ENCODE measurements at regions not wholly inside any gene's neighbourhood (a gene's known extent, or its start where the extent isn't known, plus 50 kb on each side); places are given as distances from the start of the nearest gene placed in this dataset.

DNA sequence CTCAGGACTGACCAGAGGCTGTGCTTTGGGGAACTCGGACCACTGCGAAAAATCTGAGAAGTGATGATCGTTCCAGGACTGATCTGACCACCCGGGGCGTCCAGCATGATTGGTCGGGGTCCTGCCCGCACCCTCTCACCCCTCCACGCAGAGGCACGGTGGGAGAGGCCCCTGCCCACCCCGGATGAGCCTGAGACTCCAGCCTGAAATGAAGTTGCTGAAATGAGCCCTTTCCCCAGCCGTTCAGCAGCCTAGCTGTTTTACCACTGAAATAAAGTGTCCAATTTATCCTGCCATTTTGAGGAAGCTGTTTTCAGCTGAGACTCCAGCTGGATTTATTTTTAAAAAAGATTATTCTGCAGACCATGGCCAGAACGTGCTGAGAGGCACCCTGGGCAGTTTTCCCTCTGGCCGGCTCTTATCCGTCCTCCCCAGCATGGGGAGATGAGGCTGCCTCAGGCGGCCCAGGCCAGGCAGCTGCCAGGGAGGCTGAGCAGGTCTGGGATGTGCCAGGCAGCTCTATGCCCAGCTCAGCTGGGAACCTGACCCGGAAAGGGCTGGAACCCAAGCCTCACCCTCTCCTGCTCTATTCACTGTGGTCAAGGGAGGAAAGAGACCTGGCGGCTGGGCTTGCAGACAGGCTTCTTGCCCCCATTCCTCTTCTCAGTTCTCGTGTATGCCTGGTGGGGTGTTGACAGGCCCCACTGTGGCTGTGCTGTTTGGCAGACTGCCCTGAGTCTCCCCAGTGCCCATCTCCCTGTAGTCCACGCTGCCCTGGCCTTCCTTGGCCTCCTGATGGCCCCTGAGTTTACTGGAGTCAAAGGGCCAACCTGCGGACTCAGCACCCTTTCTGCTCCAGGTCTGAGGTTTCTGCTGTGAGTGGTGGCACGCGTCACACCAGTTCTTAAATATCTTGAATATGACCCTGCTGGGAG, 161.0 kb upstream of the B3GAT1 start:
- H3K9me3 ChIP-seq: no peaks in the 10 kb centered on the region
- H3K27ac ChIP-seq: no peak overlapping the region
- no peaks in the 10 kb centered on the region for H3K27me3 ChIP-seq
- no peak for TF ChIP-seq POLR2AphosphoS5 (IDR thresholded peaks at IDR 0.05)
- TF ChIP-seq, protein P1, sequence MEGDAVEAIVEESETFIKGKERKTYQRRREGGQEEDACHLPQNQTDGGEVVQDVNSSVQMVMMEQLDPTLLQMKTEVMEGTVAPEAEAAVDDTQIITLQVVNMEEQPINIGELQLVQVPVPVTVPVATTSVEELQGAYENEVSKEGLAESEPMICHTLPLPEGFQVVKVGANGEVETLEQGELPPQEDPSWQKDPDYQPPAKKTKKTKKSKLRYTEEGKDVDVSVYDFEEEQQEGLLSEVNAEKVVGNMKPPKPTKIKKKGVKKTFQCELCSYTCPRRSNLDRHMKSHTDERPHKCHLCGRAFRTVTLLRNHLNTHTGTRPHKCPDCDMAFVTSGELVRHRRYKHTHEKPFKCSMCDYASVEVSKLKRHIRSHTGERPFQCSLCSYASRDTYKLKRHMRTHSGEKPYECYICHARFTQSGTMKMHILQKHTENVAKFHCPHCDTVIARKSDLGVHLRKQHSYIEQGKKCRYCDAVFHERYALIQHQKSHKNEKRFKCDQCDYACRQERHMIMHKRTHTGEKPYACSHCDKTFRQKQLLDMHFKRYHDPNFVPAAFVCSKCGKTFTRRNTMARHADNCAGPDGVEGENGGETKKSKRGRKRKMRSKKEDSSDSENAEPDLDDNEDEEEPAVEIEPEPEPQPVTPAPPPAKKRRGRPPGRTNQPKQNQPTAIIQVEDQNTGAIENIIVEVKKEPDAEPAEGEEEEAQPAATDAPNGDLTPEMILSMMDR (IDR thresholded peaks at IDR 0.05): no peak
- no peak for TF ChIP-seq POLR2A (IDR thresholded peaks at IDR 0.05)
- no peak for TF ChIP-seq EP300 (IDR thresholded peaks at IDR 0.05; ENCODE audit: low read depth)
- in situ Hi-C loops (cut with MboI; ENCODE audit: low pct_ligation_motif_present in 1 of 4, low pct_unique_long_range_greater_than_20kb in 1 of 4, low sequenced_read_pairs in 3 of 4) (no loop called here), intact Hi-C loops (cut with DNase I; ENCODE audit: low total_unique reads) (no loop called here)
- no peaks in the 10 kb centered on the region for H3K4me1 ChIP-seq
- H3K4me3 ChIP-seq: no peak overlapping the region
- no peak for DNase-seq
- WGBS, 2 donors (ENCODE audit: low coverage in 1 of 2): 74% methylated on average over 22 of the region's 22 CpGs; no CpG with 5 or more reads in 1 of the 2 donors
- no peaks in the 10 kb centered on the region for H3K36me3 ChIP-seq

DNA sequence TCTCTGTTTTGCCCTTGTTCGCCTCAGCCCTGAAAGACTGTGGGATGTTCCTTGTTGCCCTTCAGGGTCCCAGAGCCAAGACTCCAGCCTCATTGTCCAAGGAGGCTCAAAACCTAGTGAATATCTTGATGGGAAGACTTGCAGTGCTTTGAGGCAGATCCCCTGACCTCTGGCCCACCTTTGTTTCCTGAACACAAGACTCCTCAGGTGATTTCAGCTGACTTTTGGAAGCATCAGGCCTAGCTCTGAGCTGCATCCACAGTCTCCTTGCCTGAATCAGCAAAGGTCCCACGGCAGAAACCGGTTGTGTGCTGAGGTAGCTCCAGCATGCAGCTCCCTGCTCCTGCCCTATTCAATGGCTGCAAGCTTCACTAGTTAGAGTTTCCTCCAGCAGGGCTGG, 159.3 kb upstream of the B3GAT1 start:
- in situ Hi-C loops (cut with MboI; ENCODE audit: low pct_ligation_motif_present in 1 of 4, low pct_unique_long_range_greater_than_20kb in 1 of 4, low sequenced_read_pairs in 3 of 4): no loop called here

DNA sequence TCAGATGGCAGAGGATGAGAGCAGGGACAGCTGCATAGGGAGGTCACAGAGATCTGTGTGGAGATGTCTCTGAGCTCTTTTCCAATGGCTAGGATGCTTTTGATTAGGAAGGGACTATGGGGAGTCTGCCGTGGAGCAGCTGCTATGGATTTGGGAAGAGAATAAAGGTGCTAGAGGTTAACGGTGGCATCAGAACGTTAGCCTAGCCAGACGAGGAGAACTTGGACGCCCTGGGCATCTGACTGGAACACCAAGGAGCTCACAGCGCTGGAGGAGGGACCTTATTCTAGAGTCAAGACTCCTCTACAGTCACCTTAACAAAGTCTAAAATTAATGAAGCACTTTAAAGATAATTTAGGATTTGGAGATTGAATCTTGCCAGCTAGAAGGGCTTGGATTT, 157.2 kb upstream of the B3GAT1 start:
- whole genome bisulfite sequencing, 2 donors (ENCODE audit: low coverage in 1 of 2): 82 to 87% methylated on average over 6 of the region's 6 CpGs
- DNase-seq: no peak
- no peaks in the 10 kb centered on the region for H3K27me3 ChIP-seq
- H3K4me3 ChIP-seq: no peak overlapping the region
- H3K9me3 ChIP-seq: no peaks in the 10 kb centered on the region
- H3K36me3 ChIP-seq: no peaks in the 10 kb centered on the region
- intact Hi-C loops (cut with DNase I; ENCODE audit: low total_unique reads) (no loop called here), in situ Hi-C loops (cut with MboI; ENCODE audit: low pct_ligation_motif_present in 1 of 4, low pct_unique_long_range_greater_than_20kb in 1 of 4, low sequenced_read_pairs in 3 of 4) (no loop called here)
- TF ChIP-seq EP300 (IDR thresholded peaks at IDR 0.05; ENCODE audit: low read depth) (no peak), POLR2AphosphoS5 (IDR thresholded peaks at IDR 0.05) (no peak), POLR2A (IDR thresholded peaks at IDR 0.05) (no peak)
- TF ChIP-seq, protein P1 (IDR thresholded peaks at IDR 0.05): no peak
- no peaks in the 10 kb centered on the region for H3K4me1 ChIP-seq
- H3K27ac ChIP-seq: no peak overlapping the region

More for the DNA sequence above, 159.3 kb upstream of the B3GAT1 start:
- DNase-seq: no peak
- no peaks in the 10 kb centered on the region for H3K36me3 ChIP-seq
- no peaks in the 10 kb centered on the region for H3K9me3 ChIP-seq
- intact Hi-C loops (cut with DNase I; ENCODE audit: low total_unique reads): no loop called here
- WGBS, 2 donors (ENCODE audit: low coverage in 1 of 2): 91 to 100% methylated on average over 1 to 3 of the region's 3 CpGs
- TF ChIP-seq POLR2A (IDR thresholded peaks at IDR 0.05): no peak
- no peak for TF ChIP-seq EP300 (IDR thresholded peaks at IDR 0.05; ENCODE audit: low read depth)
- no peaks in the 10 kb centered on the region for H3K4me1 ChIP-seq
- H3K27me3 ChIP-seq: no peaks in the 10 kb centered on the region
- H3K4me3 ChIP-seq: no peak overlapping the region
- H3K27ac ChIP-seq: no peak overlapping the region

DNA sequence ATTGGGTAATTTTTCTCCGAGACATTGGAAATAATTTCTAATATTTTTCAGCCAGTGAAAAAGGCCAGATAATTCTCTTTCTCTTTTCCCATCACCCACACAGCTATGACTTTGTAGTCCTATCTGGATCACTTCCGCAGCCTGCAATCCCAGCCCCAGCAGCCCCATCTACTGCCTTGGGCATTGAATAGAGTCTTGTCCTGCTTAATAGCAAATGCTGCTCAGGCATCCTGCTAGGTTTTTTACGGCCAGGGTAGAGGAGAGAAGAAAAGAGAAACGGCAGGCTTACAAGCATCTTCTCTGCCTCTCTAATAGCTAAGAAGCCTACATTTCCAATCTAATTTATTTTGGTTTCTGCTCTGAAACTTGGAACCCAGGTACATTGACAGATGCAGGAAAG, 154.3 kb upstream of the B3GAT1 start:
- no peaks in the 10 kb centered on the region for H3K36me3 ChIP-seq
- intact Hi-C loops (cut with DNase I; ENCODE audit: low total_unique reads): no loop called here
- H3K4me3 ChIP-seq: no peak overlapping the region
- no peaks in the 10 kb centered on the region for H3K9me3 ChIP-seq
- no peaks in the 10 kb centered on the region for H3K4me1 ChIP-seq
- WGBS, 2 donors (ENCODE audit: low coverage in 1 of 2): 50 to 60% methylated on average over 4 of the region's 4 CpGs
- no peaks in the 10 kb centered on the region for H3K27me3 ChIP-seq
- H3K27ac ChIP-seq: no peak overlapping the region
- in situ Hi-C loops (cut with MboI; ENCODE audit: low pct_ligation_motif_present in 1 of 4, low pct_unique_long_range_greater_than_20kb in 1 of 4, low sequenced_read_pairs in 3 of 4): no loop called here
- DNase-seq: no peak
- TF ChIP-seq EP300 (IDR thresholded peaks at IDR 0.05; ENCODE audit: low read depth): no peak
- TF ChIP-seq POLR2A (IDR thresholded peaks at IDR 0.05): no peak
- no peak for TF ChIP-seq POLR2AphosphoS5 (IDR thresholded peaks at IDR 0.05)
- TF ChIP-seq, protein P1 (IDR thresholded peaks at IDR 0.05): no peak
